SK-N-MC (cell line): ENCODE measurements at regions not wholly inside any gene's neighbourhood (a gene's known extent, or its start where the extent isn't known, plus 50 kb on each side); places are given as distances from the start of the nearest gene placed in this dataset.

Experiments
- EZH2 ChIP-seq: fragments of 200-600 bp; sonication (generic); IDR thresholded peaks from one replicate; pipeline ENCODE4 v1.6.1; 2017; ENCODE audit warnings: antibody characterized with exemption
- FOXP2 ChIP-seq: optimal IDR thresholded peaks from 2 replicates; pipeline ENCODE3; 2011; ENCODE audit warnings: mild to moderate bottlenecking, moderate library complexity; ENCODE audit not compliant: insufficient read depth; ENCODE audit errors: extremely low read length, control extremely low read depth
- POLR2AphosphoS5 ChIP-seq: IDR thresholded peaks from 2 replicates; pipeline ENCODE4 v1.6.1; 2012; ENCODE audit warnings: mild to moderate bottlenecking, low read depth, low read length, borderline replicate concordance

GRCh38 chr4:19793831-19794230 lies 457.9 kb upstream of the SLIT2 start:
- TF ChIP-seq FOXP2 (no peak), POLR2AphosphoS5 (no peak), EZH2 (no peak)
